GM10266 (cell line): ENCODE measurements at regions not wholly inside any gene's neighbourhood (a gene's known extent, or its start where the extent isn't known, plus 50 kb on each side); places are given as distances from the start of the nearest gene placed in this dataset.

ENCODE experiments used
- DNase-seq: peaks from one replicate; pipeline ENCODE4 v3.0.0; 2012; ENCODE audit errors: extremely low spot score
- TF ChIP-seq, protein P1 (sequence below): IDR thresholded peaks from 2 replicates; pipeline ENCODE4 v1.5.1; 2012; ENCODE audit warnings: mild to moderate bottlenecking, low read depth; ENCODE audit not compliant: control insufficient read depth, insufficient read depth; ENCODE audit errors: missing control alignments

DNA sequence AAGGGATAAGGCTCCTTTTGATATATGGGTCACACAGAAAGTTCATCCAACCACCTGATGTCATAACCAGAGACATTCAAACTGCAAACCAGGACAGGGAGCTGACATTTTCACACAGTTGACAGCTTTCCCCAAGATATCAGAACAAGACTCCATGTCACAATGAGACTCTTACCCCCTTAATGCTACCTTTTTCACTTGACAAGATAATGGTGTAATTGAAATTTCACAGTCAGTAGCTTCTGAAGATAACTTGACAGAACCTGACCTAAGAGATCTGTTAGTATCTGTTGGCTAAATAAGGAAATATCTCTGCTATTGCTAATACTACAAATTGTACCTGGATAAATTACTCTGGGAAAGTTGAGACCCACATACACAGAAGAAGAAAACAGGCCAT lies 187.3 kb downstream of the C12orf50 start:
- TF ChIP-seq, protein P1, sequence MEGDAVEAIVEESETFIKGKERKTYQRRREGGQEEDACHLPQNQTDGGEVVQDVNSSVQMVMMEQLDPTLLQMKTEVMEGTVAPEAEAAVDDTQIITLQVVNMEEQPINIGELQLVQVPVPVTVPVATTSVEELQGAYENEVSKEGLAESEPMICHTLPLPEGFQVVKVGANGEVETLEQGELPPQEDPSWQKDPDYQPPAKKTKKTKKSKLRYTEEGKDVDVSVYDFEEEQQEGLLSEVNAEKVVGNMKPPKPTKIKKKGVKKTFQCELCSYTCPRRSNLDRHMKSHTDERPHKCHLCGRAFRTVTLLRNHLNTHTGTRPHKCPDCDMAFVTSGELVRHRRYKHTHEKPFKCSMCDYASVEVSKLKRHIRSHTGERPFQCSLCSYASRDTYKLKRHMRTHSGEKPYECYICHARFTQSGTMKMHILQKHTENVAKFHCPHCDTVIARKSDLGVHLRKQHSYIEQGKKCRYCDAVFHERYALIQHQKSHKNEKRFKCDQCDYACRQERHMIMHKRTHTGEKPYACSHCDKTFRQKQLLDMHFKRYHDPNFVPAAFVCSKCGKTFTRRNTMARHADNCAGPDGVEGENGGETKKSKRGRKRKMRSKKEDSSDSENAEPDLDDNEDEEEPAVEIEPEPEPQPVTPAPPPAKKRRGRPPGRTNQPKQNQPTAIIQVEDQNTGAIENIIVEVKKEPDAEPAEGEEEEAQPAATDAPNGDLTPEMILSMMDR, result no peak

DNA sequence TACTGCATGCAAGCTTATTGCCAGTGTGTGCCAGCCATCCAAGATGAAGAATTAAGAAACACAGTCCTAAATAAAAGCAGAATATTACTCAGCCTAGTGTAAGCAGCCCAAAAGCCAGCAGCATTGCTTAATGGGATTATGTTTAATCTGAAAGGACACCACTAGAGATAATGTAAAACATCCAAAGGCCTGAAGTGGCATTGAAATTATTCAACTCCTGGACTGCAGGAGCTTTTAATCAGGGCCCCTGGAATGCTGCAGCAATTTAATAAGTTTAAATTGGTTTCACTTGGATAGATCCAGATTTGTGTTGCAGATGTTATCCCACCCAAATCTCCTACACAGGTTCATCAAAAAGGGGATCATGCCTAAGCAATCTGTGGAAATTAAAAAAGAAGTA lies 193.0 kb downstream of the C12orf50 start:
- DNase-seq, result no peak

More for the DNA sequence above, 187.3 kb downstream of the C12orf50 start:
- no peak for DNase-seq

DNA sequence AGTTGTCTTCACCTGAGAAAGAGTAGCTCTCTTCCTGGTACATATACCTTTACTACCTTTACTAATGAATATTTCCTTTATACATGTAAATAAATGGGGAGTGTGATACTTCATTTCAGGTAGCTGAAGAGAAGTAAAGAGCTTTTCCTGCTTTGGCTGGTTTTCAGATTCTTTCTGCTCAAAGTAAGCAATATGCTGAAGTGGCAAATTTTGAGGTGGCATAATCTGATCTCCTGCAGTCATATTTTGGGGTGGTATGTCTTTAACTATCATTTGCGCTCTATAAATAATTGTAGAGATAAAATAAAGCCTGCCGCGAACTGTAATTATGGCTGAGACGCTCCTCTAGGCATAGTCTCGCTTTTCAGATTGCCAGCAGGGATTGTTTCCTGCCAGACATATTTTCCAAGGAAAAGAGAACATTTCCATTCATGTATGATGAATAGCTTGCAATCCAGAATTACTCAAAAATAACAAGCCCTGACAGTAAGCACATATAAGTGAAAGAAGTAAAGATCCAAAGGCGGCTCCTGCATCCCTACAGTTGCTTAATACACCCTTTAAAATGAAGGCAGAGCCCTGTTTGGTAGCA lies 200.7 kb downstream of the C12orf50 start:
- TF ChIP-seq, protein P1, result no peak
- DNase-seq, result no peak

More for the DNA sequence above, 193.0 kb downstream of the C12orf50 start:
- TF ChIP-seq, protein P1, result no peak

DNA sequence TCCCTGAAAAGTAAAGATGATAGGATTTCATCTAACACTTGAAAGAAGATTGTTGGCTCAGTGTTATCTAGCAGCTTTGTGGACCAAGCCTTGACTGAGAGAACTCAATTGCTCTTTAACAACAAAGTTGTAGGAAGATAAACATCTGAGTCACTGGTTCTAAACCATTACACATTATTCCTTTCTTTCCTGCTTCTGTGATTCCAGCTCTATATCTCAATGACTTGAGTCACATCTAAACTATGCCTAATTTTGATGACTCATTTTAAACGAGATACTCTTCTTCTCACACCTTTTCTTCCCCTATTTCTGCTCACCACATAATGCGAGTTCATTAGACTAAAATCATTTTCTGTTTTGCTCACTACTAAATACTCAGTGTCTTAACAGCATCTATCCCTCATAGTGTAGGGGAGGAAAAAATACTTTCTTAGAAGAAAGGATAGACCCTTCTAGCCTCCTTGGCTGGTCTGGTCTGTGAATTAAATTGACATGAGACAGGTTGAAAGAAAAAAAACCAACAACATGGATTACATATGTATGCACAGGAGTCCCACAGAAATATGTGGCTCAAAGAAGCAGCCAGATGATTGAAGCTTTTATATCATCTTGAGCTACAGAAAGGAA lies 201.4 kb downstream of the C12orf50 start:
- TF ChIP-seq, protein P1, result no peak
- no peak for DNase-seq

DNA sequence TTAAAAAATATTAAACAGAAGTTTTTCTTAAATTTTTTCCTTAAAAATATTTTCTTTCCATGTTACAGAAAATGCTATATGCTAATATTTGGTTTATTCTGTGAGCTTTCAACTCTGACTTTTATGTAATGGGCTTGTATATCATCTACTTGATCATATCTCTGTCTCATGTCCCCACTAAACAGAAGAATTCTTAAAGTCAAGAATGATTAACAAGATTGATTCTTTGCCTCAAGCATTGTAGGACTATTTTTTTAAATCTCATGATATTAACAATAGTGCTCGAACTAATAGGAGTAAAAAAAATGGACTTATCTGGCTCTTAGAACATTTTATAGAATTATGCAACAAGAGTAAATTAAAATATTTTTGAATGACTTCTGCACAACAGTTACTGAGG lies 206.3 kb downstream of the C12orf50 start:
- DNase-seq, result no peak
- TF ChIP-seq, protein P1, result no peak

DNA sequence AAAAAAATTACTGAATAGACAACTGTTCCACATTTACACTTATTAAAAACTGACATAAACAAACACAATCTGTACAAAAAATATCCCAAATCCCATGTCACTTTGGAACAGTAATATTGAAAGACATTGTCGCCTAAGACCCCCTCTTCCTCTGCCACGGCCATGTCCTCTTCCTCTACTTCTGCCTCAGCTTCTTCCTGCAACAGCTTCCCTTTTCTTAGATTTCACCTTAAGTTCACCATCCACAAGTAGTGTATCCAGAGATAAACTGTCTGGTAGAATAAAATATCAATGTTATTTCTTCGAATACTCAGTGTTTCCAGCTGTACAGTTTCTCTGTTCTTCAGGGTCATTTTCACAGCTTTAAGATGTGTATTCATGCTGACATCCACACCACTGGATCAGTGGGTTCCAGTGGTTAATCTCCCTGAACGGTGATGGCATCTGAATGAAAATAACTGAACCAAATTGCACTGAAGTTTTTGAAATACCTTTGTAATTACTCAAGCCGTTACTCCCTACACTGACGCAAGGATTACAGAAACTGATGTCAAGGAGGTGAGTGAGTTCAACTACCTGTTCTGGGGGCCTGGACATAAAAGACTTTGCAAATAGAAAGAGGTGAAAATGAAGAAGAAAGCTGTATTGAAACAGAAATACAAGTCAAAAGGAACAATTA lies 208.5 kb downstream of the C12orf50 start:
- no peak for DNase-seq
- TF ChIP-seq, protein P1, result no peak

DNA sequence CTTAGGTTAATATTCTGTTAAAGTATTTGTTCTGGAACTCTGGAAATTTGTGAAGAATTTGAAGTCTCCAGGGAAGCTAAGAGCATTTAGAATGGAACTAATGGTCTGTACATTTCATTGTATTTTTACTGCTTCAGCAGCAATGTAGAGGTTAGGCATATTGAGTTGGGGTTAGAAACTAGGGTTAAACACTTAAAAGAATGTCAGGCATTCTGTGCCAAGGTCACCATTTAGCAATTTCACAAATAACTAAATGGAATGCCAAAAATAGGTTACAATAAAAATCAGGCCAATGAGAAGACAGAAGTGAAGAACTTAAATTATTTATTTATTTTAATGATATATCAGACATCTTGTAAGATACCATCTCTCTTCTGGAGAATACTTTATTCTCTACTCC lies 210.8 kb downstream of the C12orf50 start:
- DNase-seq, result no peak
- TF ChIP-seq, protein P1, result no peak
